Bronchial epithelial cell (primary cell): ENCODE measurements at regions not wholly inside any gene's neighbourhood (a gene's known extent, or its start where the extent isn't known, plus 50 kb on each side); places are given as distances from the start of the nearest gene placed in this dataset.

Source experiments
- DNase-seq: peaks from one replicate; pipeline ENCODE4 v3.0.0-alpha.2; 2010; ENCODE audit warnings: low read depth
- FAIRE-seq: peaks from 2 replicates; lab custom pipeline; 2011; peaks lifted over from hg19 to GRCh38; lab: Jason Lieb, UNC
- H3K27me3 ChIP-seq: 2 replicates; pipeline ENCODE4 v1.5.1; 2011; ENCODE audit warnings: low read length; ENCODE audit not compliant: control insufficient read depth, insufficient read depth
- H3K36me3 ChIP-seq: 2 replicates; pipeline ENCODE4 v1.5.1; 2011; ENCODE audit warnings: low read length; ENCODE audit not compliant: control insufficient read depth, insufficient read depth
- H3K4me3 ChIP-seq: 2 replicates; pipeline ENCODE4 v1.5.1; 2011; ENCODE audit warnings: mild to moderate bottlenecking, low read depth, low read length, control low read depth
- CTCF ChIP-seq: IDR thresholded peaks from 2 replicates; pipeline ENCODE4 v1.5.1; 2011; ENCODE audit warnings: mild to moderate bottlenecking, moderate library complexity, low read length, control low read depth, inconsistent platforms; ENCODE audit not compliant: insufficient read depth, severe bottlenecking

GRCh38 chr15:101124731-101125451 is 127.0 kb downstream of the CHSY1 start:
- DNase-seq (peak; percentile 29), FAIRE-seq (no peak)
- no peak for TF ChIP-seq CTCF

DNA sequence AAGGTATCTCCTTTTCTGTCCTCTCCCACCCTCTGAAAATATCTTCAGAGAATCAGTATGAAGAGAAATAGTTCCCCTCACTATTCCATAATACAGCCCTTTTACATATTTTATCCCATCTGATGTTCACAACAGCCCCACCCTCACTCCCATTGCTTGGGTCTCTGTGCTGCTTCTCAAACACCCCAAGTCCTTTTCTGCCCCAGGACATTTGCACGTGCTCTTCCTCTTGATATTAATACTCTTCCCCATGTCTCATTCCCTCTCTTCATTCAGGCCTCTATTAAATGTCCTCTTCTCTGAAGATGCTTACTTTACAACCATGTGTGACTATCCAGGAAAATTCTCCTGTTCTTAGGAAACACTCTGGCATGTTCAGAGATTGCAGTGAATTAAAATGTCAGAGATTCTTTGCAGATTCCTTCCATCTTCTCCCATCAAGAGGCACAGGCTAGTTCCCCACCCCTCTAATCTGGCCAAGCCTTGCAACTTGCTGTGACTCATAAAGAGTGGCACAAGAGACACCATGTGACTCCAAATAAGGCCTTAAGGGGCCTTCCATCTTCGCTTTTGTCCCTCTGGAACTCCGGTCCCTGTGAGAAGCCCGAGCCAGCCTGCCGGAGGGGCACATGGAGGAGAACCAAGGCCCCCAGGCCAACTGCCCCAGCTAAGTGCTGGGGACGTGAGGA is 128.5 kb downstream of the CHSY1 start:
- Histone ChIP-seq H3K27me3 (no peaks in the 10 kb centered on the region), H3K4me3 (no peak overlapping the region), H3K36me3 (no peaks in the 10 kb centered on the region)
- TF ChIP-seq CTCF, result no peak
- no peak for DNase-seq
- FAIRE-seq, result no peak

More at GRCh38 chr15:101124731-101125451, 127.0 kb downstream of the CHSY1 start:
- Histone ChIP-seq H3K4me3 (no peak overlapping the region), H3K27me3 (no peaks in the 10 kb centered on the region), H3K36me3 (no peaks in the 10 kb centered on the region)

- no peaks in the 10 kb centered on the region for H3K36me3 ChIP-seq
- no peak overlapping the region for H3K4me3 ChIP-seq
- no peak for FAIRE-seq
- no peak for TF ChIP-seq CTCF
- H3K27me3 ChIP-seq, result no peaks in the 10 kb centered on the region
- DNase-seq, result no peak
These were observed 129.0 kb downstream of the CHSY1 start for GRCh38 chr15:101122806-101123205.

DNA sequence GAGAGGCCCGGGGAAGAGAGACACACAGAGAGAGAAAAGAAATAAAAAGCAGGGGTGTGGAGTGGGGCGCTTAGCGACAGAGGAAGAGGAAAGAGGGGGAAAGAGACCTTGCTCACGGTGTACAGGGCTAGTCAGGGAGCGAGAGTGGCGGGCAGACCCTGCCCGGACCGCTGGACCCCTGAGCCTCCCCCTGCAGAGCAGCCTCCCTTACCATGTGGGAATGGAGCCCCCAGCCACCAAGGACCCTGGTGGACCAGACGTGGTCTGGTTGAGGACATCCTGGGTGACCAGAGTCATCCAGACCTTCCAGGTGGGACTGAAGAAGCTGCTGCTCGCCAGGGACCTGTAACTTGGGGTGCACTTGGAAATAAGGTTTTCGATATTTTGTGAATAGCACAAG is 129.6 kb downstream of the CHSY1 start:
- no peak for TF ChIP-seq CTCF
- H3K27me3 ChIP-seq, result no peaks in the 10 kb centered on the region
- H3K36me3 ChIP-seq, result no peaks in the 10 kb centered on the region
- H3K4me3 ChIP-seq, result no peak overlapping the region
- DNase-seq (no peak), FAIRE-seq (no peak)

GRCh38 chr15:101121511-101122090 is 130.2 kb downstream of the CHSY1 start:
- H3K4me3 ChIP-seq, result no peak overlapping the region
- FAIRE-seq, result no peak

More at GRCh38 chr15:101121511-101122090, 130.2 kb downstream of the CHSY1 start:
- peak; percentile 46 for TF ChIP-seq CTCF
- Histone ChIP-seq H3K36me3 (no peaks in the 10 kb centered on the region), H3K27me3 (no peaks in the 10 kb centered on the region)
- DNase-seq, result no peak
